NCI-H2196 (cell line): ENCODE measurements at regions not wholly inside any gene's neighbourhood (a gene's known extent, or its start where the extent isn't known, plus 50 kb on each side); places are given as distances from the start of the nearest gene placed in this dataset.
"Not testable (repeated sequence)": the region's sequence is repeated elsewhere in the genome, so short reads cannot be mapped to it uniquely, and the experiment has no call there.

Source experiments
- DNase-seq: peaks from one replicate; lab custom pipeline; 2025; ENCODE audit not compliant: unreplicated experiment; lab: John Stamatoyannopoulos, UW

- no peak for DNase-seq
Measured at GRCh38 chr2:126200538-126200937, 455.4 kb upstream of the GYPC start.

- no peak for DNase-seq
Measured at GRCh38 chr2:126208266-126208665, 447.7 kb upstream of the GYPC start.

GRCh38 chr2:126212735-126213134, 443.2 kb upstream of the GYPC start:
- no peak for DNase-seq

- DNase-seq, result no peak
Measured at GRCh38 chr2:126219081-126219480, 436.9 kb upstream of the GYPC start.

- no peak for DNase-seq
Measured at GRCh38 chr2:126220331-126220730, 435.6 kb upstream of the GYPC start.

- no peak for DNase-seq
Measured at GRCh38 chr2:126221506-126221905, 434.5 kb upstream of the GYPC start.

- DNase-seq, result no peak
Measured at GRCh38 chr2:126222278-126222677, 433.7 kb upstream of the GYPC start.

- no peak for DNase-seq
Measured at GRCh38 chr2:126224776-126225175, 431.2 kb upstream of the GYPC start.

- DNase-seq, result no peak
Measured at GRCh38 chr2:126227250-126227649, 428.7 kb upstream of the GYPC start.

GRCh38 chr2:126228531-126228930, 427.4 kb upstream of the GYPC start:
- DNase-seq, result no peak

GRCh38 chr2:126238251-126238650, 417.7 kb upstream of the GYPC start:
- DNase-seq, result no peak

- DNase-seq, result no peak
Measured at GRCh38 chr2:126239320-126239955, 416.5 kb upstream of the GYPC start.

GRCh38 chr2:126241001-126241400, 415.0 kb upstream of the GYPC start:
- no peak for DNase-seq

GRCh38 chr2:126241411-126241810, 414.5 kb upstream of the GYPC start:
- no peak for DNase-seq

- no peak for DNase-seq
Measured at GRCh38 chr2:126244937-126245336, 411.0 kb upstream of the GYPC start.

GRCh38 chr2:126253669-126254068, 402.3 kb upstream of the GYPC start:
- no peak for DNase-seq

- no peak for DNase-seq
Measured at GRCh38 chr2:126264625-126265024, 391.3 kb upstream of the GYPC start.

GRCh38 chr2:126269911-126270310, 386.0 kb upstream of the GYPC start:
- DNase-seq, result no peak

- no peak for DNase-seq
Measured at GRCh38 chr2:126270587-126270986, 385.4 kb upstream of the GYPC start.

GRCh38 chr2:126272401-126272800, 383.6 kb upstream of the GYPC start:
- no peak for DNase-seq

- DNase-seq, result no peak
Measured at GRCh38 chr2:126275098-126275497, 380.9 kb upstream of the GYPC start.

GRCh38 chr2:126276268-126276667, 379.7 kb upstream of the GYPC start:
- DNase-seq, result not testable (repeated sequence)

- DNase-seq, result no peak
Measured at GRCh38 chr2:126288362-126288761, 367.6 kb upstream of the GYPC start.
